Psoas muscle (tissue), 7 donors: ENCODE measurements at regions not wholly inside any gene's neighbourhood (a gene's known extent, or its start where the extent isn't known, plus 50 kb on each side); places are given as distances from the start of the nearest gene placed in this dataset.

Source experiments
- ATAC-seq, 4 donors: fragments of 200-7000 bp; cut with Tn5 transposase; one replicate each; pipeline ENCODE4 v1.9.1; 2020; ENCODE audit warnings: moderate library complexity in 3 of 4, mild to moderate bottlenecking in 2 of 4
- DNase-seq, 2 donors: peaks; one replicate each; pipeline ENCODE4 v3.0.0-alpha.2; 2020
- H3K27ac ChIP-seq: fragments of 200-600 bp; one replicate; pipeline ENCODE4 v1.8.0; 2022
- H3K27me3 ChIP-seq, 3 donors: fragments of 200-600 bp in 1 of 3; one replicate each; pipeline versions ENCODE4 v1.6.1 to v1.8.0; 2013 to 2022; ENCODE audit warnings: low read length in 2 of 3, mild to moderate bottlenecking in 2 of 3, moderate library complexity in 1 of 3; ENCODE audit not compliant: insufficient read depth in 3 of 3
- H3K36me3 ChIP-seq, 2 donors: fragments of 200-600 bp in 1 of 2; one replicate each; pipeline versions ENCODE4 v1.6.1 to v1.8.0; 2013 to 2022; ENCODE audit warnings: low read depth in 1 of 2, mild to moderate bottlenecking in 1 of 2, moderate library complexity in 1 of 2; ENCODE audit not compliant: insufficient read depth in 1 of 2
- H3K4me1 ChIP-seq: fragments of 200-600 bp; one replicate; pipeline ENCODE4 v1.8.0; 2022
- H3K4me3 ChIP-seq: fragments of 200-600 bp; one replicate; pipeline ENCODE4 v1.8.0; 2022; ENCODE audit warnings: mild to moderate bottlenecking
- H3K9me3 ChIP-seq: fragments of 200-600 bp; one replicate; pipeline ENCODE4 v1.8.0; 2022
- WGBS, 3 donors: extraction: QIAGEN DNeasy Blood & Tissue Kit; methylation state at CpG; one replicate each; pipeline versions ENCODE4 v1.1.6 to v1.1.7; 2013; 5-methylcytosine and 5-hydroxymethylcytosine counted together
- intact Hi-C, 2 donors: fragments of 100-400 bp; cut with DNase I; formaldehyde crosslinking; loops; one replicate each; pipeline versions ENCODE4 v1.11.0 to v1.14.2; 2022
- TF ChIP-seq, protein P1 (sequence below): fragments of 200-600 bp; IDR thresholded peaks from one replicate; pipeline ENCODE4 v1.8.0; 2022; ENCODE audit warnings: antibody characterized with exemption
- donor health status: healthy with polysubstance abuse.
- donor health status: DM: no; HTN: no; CAD: no; lungs with moderate emphysema.
- donor health status: Bipolar disorder and iron deficiency.
- donor health status: healthy.
- donor health status: DM: yes; HTN: yes; CAD: no.
- donor health status: DM: no; HTN: no; CAD: no.
- donor health status: DM: yes; HTN: yes; CAD: no.

DNA sequence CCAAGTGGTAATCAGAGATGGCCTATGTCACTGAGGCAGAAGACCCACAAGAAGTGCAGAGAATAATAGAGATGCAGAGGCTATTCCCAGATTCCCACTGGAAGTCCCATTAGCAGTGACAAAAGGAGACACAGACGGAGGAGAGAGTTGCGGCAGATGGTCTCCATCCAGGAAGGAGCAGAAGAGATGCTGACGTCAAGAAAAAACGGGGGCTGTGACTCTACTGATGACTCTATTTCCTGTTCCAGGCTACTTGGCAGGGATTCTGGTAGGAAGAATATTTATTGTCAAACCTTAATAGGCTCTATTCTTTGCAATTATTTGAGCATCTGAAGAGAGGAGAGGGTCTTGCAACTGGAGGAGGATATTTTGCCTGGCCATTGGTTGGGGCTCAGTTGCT is 246.0 kb upstream of the ECI2 start:
- H3K36me3 ChIP-seq = no peaks in the 10 kb centered on the region
- DNase-seq (no peak), ATAC-seq (peak; percentile 9 to 28 (median 19))
- H3K27me3 ChIP-seq = no peaks in the 10 kb centered on the region
- H3K4me3 ChIP-seq = no peak overlapping the region
- H3K9me3 ChIP-seq = peaks cover 11% of the 10 kb centered on the region
- 46 to 66% (median 50%) methylated on average over 4 of the region's 4 CpGs for WGBS, 3 donors
- peaks cover 17% of the 10 kb centered on the region for H3K4me1 ChIP-seq
- TF ChIP-seq, protein P1, sequence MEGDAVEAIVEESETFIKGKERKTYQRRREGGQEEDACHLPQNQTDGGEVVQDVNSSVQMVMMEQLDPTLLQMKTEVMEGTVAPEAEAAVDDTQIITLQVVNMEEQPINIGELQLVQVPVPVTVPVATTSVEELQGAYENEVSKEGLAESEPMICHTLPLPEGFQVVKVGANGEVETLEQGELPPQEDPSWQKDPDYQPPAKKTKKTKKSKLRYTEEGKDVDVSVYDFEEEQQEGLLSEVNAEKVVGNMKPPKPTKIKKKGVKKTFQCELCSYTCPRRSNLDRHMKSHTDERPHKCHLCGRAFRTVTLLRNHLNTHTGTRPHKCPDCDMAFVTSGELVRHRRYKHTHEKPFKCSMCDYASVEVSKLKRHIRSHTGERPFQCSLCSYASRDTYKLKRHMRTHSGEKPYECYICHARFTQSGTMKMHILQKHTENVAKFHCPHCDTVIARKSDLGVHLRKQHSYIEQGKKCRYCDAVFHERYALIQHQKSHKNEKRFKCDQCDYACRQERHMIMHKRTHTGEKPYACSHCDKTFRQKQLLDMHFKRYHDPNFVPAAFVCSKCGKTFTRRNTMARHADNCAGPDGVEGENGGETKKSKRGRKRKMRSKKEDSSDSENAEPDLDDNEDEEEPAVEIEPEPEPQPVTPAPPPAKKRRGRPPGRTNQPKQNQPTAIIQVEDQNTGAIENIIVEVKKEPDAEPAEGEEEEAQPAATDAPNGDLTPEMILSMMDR = no peak
- H3K27ac ChIP-seq = peak overlapping the region; percentile 69
- intact Hi-C loops = no loop called here

DNA sequence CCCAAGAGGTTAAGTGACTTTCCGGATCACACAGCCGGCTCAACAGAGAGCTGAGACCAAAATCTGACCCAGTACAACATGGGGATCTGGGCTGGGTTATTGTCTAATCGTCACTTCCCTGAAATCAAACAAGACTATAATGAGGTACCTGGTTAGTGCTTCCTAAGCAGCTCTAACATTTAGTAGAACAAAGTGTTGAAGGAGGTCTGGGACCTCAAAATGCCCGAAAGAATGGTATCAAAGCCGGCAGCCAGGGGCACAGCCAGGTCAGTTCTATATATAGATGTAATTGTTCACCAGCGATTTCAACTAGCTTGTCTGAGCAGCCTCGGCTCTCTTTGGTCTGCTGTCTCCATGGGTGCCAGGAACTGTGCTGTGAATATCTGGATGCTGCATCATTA is 245.5 kb upstream of the ECI2 start:
- H3K4me1 ChIP-seq = peaks cover 17% of the 10 kb centered on the region
- ATAC-seq (peak; percentile 91 to 95 (median 94)), DNase-seq (no peak)
- peak overlapping the region; percentile 69 for H3K27ac ChIP-seq
- intact Hi-C loops = no loop called here
- H3K36me3 ChIP-seq = no peaks in the 10 kb centered on the region
- no peak overlapping the region for H3K4me3 ChIP-seq
- TF ChIP-seq, protein P1 = no peak
- 25 to 28% (median 26%) methylated on average over 7 of the region's 7 CpGs for WGBS, 3 donors
- no peaks in the 10 kb centered on the region for H3K27me3 ChIP-seq
- peaks cover 11% of the 10 kb centered on the region for H3K9me3 ChIP-seq

DNA sequence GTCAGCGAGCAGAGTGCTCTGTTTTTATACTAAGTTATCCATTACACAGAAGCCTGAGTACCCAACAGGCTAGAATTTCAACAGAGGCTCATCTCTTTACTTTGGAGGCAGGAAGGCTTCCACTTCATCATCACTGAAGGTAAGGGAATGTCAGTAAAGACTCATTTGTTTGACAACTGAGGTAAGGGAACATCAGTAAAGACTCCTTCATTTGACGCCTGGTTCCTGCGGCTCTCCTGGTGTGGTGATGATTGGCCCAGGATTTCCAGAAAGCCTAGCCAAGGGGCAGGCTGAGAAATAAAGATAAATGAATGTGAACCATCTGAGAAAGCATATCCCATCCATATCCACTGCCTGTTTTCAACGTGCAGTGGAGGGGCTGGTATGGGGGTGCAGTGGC is 244.6 kb upstream of the ECI2 start:
- Histone ChIP-seq H3K4me3 (no peak overlapping the region), H3K27ac (no peak overlapping the region), H3K9me3 (peaks cover 11% of the 10 kb centered on the region), H3K36me3 (no peaks in the 10 kb centered on the region), H3K27me3 (no peaks in the 10 kb centered on the region), H3K4me1 (peaks cover 17% of the 10 kb centered on the region)
- intact Hi-C loops = no loop called here
- ATAC-seq (no peak), DNase-seq (no peak)
- TF ChIP-seq, protein P1 = no peak
- 78 to 85% (median 80%) methylated on average over 4 of the region's 4 CpGs for WGBS, 3 donors

DNA sequence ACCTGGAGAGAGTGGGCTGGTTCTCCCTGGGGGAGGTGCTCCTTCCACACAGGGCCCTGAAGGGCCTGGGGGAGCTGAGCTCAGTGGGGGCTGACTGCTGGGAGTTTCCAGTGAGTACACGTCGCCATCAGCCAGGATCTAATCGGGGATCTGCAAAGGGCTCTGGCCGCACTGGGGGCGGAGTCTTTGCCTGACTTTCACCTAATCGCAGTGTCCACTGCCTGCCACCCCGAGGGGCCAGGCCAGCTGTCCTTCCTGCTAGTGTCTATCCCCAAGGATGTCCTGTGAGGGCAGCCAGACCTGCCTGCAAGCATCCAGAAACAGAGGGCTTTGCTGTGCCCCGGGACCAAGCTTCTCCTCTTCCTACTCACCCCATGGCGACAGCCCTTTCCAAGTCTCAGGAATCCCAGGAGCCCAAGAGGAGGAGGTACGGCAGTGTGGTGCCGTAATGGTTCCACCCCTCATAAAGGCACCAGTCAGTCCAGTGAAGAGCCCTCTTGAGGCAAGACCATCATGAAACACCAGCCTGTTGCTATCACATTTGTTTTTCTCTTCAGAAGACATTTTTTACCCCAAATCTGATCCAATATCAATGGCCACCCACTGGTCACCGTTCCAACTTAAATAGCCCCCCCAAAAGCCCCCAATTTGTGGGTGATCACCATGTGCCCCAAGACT is 243.1 kb upstream of the ECI2 start:
- Histone ChIP-seq H3K27me3 (no peaks in the 10 kb centered on the region), H3K9me3 (no peaks in the 10 kb centered on the region), H3K36me3 (no peaks in the 10 kb centered on the region), H3K4me1 (peaks cover 21% of the 10 kb centered on the region), H3K27ac (no peak overlapping the region), H3K4me3 (no peak overlapping the region)
- 84 to 92% (median 87%) methylated on average over 12 of the region's 12 CpGs for WGBS, 3 donors
- no peak for DNase-seq
- ATAC-seq = no peak
- TF ChIP-seq, protein P1 = no peak
- intact Hi-C loops = no loop called here

DNA sequence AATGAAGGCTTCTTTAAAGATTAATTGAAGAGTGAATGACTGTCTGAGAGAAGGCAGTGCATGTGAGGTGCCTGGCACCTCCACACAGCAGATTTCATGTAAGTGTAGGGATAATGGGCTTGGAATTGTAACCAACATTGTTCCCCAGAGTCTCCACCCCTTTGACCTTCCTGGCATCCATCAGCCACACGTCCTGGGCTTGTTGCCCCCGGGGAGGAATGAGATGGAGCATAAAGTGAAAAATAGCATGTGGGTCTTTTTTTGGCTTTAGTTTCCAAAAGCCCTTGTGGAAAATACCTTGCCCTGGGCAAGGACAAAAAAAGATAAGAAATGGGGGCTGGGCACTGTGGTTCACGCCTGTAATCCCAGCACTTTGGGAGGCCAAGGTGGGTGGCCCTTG is 242.2 kb upstream of the ECI2 start:
- no peak overlapping the region for H3K27ac ChIP-seq
- TF ChIP-seq, protein P1 = no peak
- H3K4me3 ChIP-seq = no peak overlapping the region
- H3K27me3 ChIP-seq = no peaks in the 10 kb centered on the region
- intact Hi-C loops = no loop called here
- ATAC-seq (no peak), DNase-seq (no peak)
- H3K36me3 ChIP-seq = no peaks in the 10 kb centered on the region
- H3K4me1 ChIP-seq = peaks cover 23% of the 10 kb centered on the region
- no peaks in the 10 kb centered on the region for H3K9me3 ChIP-seq
- WGBS, 3 donors = 36 to 38% (median 37%) methylated on average over 3 of the region's 3 CpGs
